MM.1S (cell line): ENCODE measurements at regions not wholly inside any gene's neighbourhood (a gene's known extent, or its start where the extent isn't known, plus 50 kb on each side); places are given as distances from the start of the nearest gene placed in this dataset.

Source experiments
- DNase-seq: peaks from one replicate; pipeline ENCODE4 v3.0.0-alpha.2; 2015
- H2AFZ ChIP-seq: fragments of 300-600 bp; sonication (generic); 2 replicates; pipeline ENCODE4 v1.6.0; 2016; ENCODE audit warnings: antibody characterized with exemption, low read length
- H3F3A ChIP-seq: fragments of 300-600 bp; sonication (generic); 2 replicates; pipeline ENCODE4 v1.6.1; 2016; ENCODE audit warnings: mild to moderate bottlenecking, antibody characterized with exemption, low read length, moderate library complexity, mixed read lengths; ENCODE audit not compliant: insufficient read depth
- H3K27ac ChIP-seq: fragments of 300-600 bp; sonication (generic); 2 replicates; pipeline ENCODE4 v1.5.1; 2016; ENCODE audit warnings: mild to moderate bottlenecking, low read length
- H3K27me3 ChIP-seq: fragments of 300-600 bp; sonication (generic); replicated peaks from 2 replicates; pipeline ENCODE4 v1.6.0; 2016; ENCODE audit warnings: low read length; ENCODE audit not compliant: insufficient read depth
- H3K36me3 ChIP-seq: fragments of 300-600 bp; sonication (generic); replicated peaks from 2 replicates; pipeline ENCODE4 v1.6.1; 2016; ENCODE audit warnings: mild to moderate bottlenecking, low read length, mixed read lengths; ENCODE audit not compliant: insufficient read depth
- H3K4me1 ChIP-seq: fragments of 300-600 bp; sonication (generic); 2 replicates; pipeline ENCODE4 v1.6.1; 2016; ENCODE audit warnings: low read length, mixed read lengths
- H3K4me2 ChIP-seq: fragments of 300-600 bp; sonication (generic); 2 replicates; pipeline ENCODE4 v1.6.0; 2016; ENCODE audit warnings: low read depth, low read length
- H3K4me3 ChIP-seq: fragments of 300-600 bp; sonication (generic); 2 replicates; pipeline ENCODE4 v1.5.1; 2016; ENCODE audit warnings: low read length, mixed read lengths
- H3K79me2 ChIP-seq: fragments of 300-600 bp; sonication (generic); 2 replicates; pipeline ENCODE4 v1.6.1; 2016; ENCODE audit warnings: mixed run types, low read length, mixed read lengths
- H3K9ac ChIP-seq: fragments of 300-600 bp; sonication (generic); 2 replicates; pipeline ENCODE4 v1.6.1; 2016; ENCODE audit warnings: low read length, mixed read lengths
- H3K9me2 ChIP-seq: fragments of 300-600 bp; sonication (generic); replicated peaks from 2 replicates; pipeline ENCODE4 v1.6.1; 2016; ENCODE audit warnings: mild to moderate bottlenecking, low read length, mixed read lengths; ENCODE audit not compliant: insufficient read depth
- H3K9me3 ChIP-seq: fragments of 300-600 bp; sonication (generic); replicated peaks from 2 replicates; pipeline ENCODE4 v1.6.1; 2016; ENCODE audit warnings: mild to moderate bottlenecking, low read length, mixed read lengths; ENCODE audit not compliant: insufficient read depth
- H4K20me1 ChIP-seq: fragments of 300-600 bp; sonication (generic); 2 replicates; pipeline ENCODE4 v1.6.1; 2016; ENCODE audit warnings: mild to moderate bottlenecking, low read length, moderate library complexity, mixed read lengths; ENCODE audit not compliant: insufficient read depth
- CTCF ChIP-seq: fragments of 300-600 bp; sonication (generic); IDR thresholded peaks from 2 replicates; pipeline ENCODE4 v1.5.1; 2016; ENCODE audit warnings: antibody characterized with exemption, low read length, mixed read lengths
- EZH2 ChIP-seq: fragments of 300-600 bp; sonication (generic); optimal IDR thresholded peaks from 2 replicates; pipeline ENCODE3; 2017; ENCODE audit warnings: low read depth, mild to moderate bottlenecking, antibody characterized with exemption, low read length, mixed read lengths
- EZH2phosphoT487 ChIP-seq: fragments of 300-600 bp; sonication (generic); IDR thresholded peaks from 2 replicates; pipeline ENCODE4 v1.6.1; 2018; ENCODE audit warnings: antibody characterized with exemption, low read length

DNA sequence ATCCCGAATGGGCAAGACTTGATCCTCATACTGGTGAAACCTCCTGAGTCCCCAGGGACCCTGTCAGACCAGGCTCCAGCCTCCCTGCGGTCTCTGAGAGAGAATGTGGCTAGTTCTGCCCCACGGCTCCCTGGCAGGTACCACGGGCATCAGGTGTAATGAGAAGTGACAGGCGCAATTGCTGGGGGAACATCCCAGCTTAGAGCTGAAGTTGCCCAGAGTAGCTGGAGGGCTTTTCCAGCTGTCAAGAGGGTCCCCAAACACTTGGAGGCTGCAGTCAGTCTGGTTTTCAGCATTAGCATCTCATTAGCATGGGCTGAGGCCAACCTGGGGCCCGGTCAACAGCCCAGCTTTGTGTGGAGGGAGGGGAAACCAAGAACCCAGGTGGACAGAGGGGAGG is 100.0 kb upstream of the TMEM132E start:
- Histone ChIP-seq H3K4me1 (no peaks in the 10 kb centered on the region), H3K27me3 (no peaks in the 10 kb centered on the region), H3K9me2 (no peaks in the 10 kb centered on the region), H3K9ac (no peak overlapping the region), H3K4me2 (no peak overlapping the region), H4K20me1 (no peaks in the 10 kb centered on the region), H3K9me3 (no peaks in the 10 kb centered on the region), H3K4me3 (no peak overlapping the region), H3K79me2 (no peaks in the 10 kb centered on the region), H3F3A (no peaks in the 10 kb centered on the region), H3K27ac (no peak overlapping the region), H3K36me3 (no peaks in the 10 kb centered on the region), H2AFZ (no peak overlapping the region)
- no peak for DNase-seq
- TF ChIP-seq CTCF, result no peak
- TF ChIP-seq EZH2, result no peak
- no peak for TF ChIP-seq EZH2phosphoT487

- Histone ChIP-seq H3K9ac (no peak overlapping the region), H2AFZ (no peak overlapping the region), H3K4me3 (no peak overlapping the region), H3K4me1 (no peaks in the 10 kb centered on the region), H3K79me2 (no peaks in the 10 kb centered on the region), H3K27ac (no peak overlapping the region), H3K9me3 (no peaks in the 10 kb centered on the region), H3K27me3 (no peaks in the 10 kb centered on the region), H3K36me3 (no peaks in the 10 kb centered on the region), H3F3A (no peaks in the 10 kb centered on the region), H3K4me2 (no peak overlapping the region), H4K20me1 (no peaks in the 10 kb centered on the region), H3K9me2 (no peaks in the 10 kb centered on the region)
- DNase-seq, result no peak
- TF ChIP-seq EZH2 (no peak), EZH2phosphoT487 (no peak), CTCF (no peak)
Observed at GRCh38 chr17:34478244-34478643, 101.1 kb upstream of the TMEM132E start.

GRCh38 chr17:34475296-34475695 is 104.1 kb upstream of the TMEM132E start:
- Histone ChIP-seq H4K20me1 (no peaks in the 10 kb centered on the region), H3K9me3 (no peaks in the 10 kb centered on the region)

More at GRCh38 chr17:34475296-34475695, 104.1 kb upstream of the TMEM132E start:
- Histone ChIP-seq H2AFZ (no peak overlapping the region), H3K27me3 (no peaks in the 10 kb centered on the region), H3K27ac (no peak overlapping the region), H3K9me2 (no peaks in the 10 kb centered on the region), H3F3A (no peaks in the 10 kb centered on the region), H3K9ac (no peak overlapping the region), H3K79me2 (no peaks in the 10 kb centered on the region), H3K4me3 (no peak overlapping the region), H3K4me2 (no peak overlapping the region), H3K36me3 (no peaks in the 10 kb centered on the region), H3K4me1 (no peaks in the 10 kb centered on the region)
- DNase-seq, result no peak
- TF ChIP-seq EZH2phosphoT487, result no peak
- TF ChIP-seq CTCF, result no peak
- TF ChIP-seq EZH2, result no peak
